SKM-1 (cell line): ENCODE measurements at regions not wholly inside any gene's neighbourhood (a gene's known extent, or its start where the extent isn't known, plus 50 kb on each side); places are given as distances from the start of the nearest gene placed in this dataset.
"Not testable (repeated sequence)": the region's sequence is repeated elsewhere in the genome, so short reads cannot be mapped to it uniquely, and the experiment has no call there.

Source experiments
- DNase-seq: peaks from one replicate; lab custom pipeline; 2025; ENCODE audit not compliant: unreplicated experiment; lab: John Stamatoyannopoulos, UW

DNA sequence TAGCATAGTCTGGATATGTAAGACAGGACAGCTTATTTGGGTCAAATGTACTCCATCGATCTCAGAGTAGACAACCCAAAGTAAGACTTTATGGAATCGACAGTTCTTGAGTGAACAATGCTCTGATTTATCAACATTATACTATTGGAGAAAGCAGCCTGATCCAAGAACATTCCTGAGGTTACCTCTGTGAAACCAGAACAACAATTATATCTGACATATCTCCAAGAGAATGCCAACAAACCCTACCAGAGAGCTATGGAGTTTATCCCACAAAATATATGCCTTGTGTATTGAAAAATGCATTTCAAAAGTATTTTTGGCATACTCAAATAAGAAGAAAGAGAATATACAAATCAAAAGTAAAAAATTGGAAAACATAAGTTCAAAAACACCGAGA lies 1985.9 kb downstream of the EFNA5 start:
- DNase-seq = no peak

DNA sequence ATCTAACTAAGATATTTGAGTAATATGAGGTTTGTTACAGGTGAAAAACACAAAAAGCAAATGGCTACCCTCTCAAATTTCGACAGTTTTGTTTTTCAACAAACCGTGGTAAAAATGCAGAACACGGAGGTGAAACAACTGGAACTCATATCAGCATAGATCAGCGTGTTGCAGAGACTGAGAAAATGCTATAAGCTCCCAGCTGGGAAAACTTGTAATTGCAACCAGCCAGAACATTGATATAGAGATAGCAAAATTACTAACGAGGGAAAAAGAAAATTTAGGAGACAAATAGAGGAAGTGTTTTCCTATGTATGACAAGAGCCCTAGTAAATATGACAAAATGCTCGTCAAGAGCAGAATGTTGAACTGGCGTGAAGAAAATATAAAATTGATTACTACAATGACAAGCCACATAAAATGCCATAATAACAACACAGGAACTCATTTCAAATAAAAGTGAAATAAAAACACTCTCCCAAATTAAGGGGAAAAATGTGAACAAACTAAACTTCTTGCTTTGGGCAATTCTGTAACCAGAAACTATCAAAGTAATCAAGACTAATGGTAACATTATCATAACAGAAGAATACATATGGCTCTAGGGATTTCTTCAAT lies 1989.8 kb downstream of the EFNA5 start:
- no peak for DNase-seq

DNA sequence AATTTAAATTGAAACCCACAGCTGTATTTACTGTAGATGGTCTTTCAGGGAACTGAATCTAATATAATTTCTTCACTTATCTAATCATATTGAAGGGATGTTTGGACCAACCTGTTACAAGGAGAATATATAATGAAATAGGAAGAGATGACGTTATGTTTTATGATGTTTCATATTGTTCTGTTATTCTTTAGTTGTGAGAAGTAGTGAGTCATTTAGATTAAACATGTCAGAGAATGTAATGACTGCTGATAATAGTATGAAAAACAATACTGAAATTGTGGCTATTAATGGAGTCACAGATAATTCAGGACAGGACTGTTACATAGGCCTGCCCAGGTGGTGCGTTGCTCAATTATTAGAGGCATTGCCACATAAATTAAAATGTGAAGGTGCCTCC lies 1993.4 kb downstream of the EFNA5 start:
- DNase-seq = no peak

DNA sequence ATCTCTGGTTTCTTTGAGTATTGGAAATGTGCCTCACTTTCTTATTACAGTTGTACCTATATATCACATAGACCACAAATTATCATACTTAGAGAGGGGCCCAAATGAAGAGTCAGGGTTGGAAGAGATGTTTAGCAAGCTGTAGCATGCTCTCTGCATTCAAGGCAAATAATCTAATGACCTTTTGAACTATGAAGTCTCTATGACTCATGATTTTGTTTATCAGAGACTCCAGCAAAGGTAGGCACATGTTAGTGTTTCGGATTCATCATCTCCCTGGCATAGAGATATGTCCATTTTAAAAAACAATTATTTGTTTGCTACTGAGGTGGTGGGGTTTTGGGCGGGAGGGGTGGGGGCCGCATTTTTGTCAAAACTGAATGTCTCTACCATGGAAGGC lies 2000.1 kb downstream of the EFNA5 start:
- DNase-seq = no peak

DNA sequence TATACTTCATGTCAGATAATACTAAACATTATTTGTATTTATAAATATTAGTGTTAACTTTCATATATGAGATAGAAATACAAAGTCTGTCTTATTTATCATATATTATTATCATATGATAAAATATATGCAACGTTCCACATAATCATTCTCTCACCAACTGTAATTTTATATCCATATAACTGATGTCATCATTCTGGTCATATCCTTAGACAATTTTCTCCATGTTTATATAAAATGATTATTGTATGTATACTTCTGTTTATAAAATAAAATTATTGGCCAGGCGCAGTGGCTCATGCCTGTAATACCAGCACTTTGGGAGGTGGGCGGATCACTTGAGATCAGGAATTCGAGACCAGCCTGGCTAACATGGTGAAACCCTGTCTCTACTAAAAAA lies 2007.1 kb downstream of the EFNA5 start:
- no peak for DNase-seq

DNA sequence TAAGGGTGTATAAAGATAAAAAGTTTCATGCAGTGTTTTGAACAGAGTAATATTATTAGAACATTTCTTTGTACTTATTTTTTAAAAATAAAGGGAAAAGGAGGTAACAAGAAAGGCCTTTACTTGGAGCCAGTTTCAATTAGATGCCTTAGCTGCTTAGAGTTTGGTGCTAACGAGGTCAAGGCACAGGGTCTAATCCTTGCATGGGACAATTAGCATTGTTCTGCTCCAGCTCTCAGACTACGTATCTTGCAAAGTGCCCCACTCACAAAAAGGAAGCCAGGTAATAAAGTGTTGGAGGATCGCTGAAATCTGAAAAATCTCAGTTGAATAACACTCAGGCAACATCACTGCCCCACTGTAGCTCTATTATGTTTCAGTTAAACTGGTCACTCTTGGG lies 2011.3 kb downstream of the EFNA5 start:
- DNase-seq = no peak

DNA sequence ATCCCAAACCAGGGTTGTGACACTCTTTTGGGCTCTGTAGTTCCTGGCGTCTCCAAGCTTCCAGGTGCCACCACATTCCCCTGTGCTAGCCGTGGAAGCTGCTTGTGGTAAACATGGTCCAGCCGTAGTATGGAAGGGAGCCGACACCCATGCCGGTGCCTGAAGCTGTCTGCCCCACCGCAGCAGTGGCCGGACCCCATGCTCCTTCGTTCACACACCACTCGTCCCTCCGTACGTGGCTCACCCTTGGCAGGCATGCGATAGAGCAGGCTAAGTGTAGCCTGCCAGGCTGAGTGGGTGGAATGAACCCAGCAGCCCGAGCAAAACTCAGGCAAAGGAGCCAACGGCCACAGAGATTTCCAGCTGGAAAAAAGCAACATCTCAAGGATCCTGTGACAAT lies 2030.4 kb downstream of the EFNA5 start:
- DNase-seq = no peak

DNA sequence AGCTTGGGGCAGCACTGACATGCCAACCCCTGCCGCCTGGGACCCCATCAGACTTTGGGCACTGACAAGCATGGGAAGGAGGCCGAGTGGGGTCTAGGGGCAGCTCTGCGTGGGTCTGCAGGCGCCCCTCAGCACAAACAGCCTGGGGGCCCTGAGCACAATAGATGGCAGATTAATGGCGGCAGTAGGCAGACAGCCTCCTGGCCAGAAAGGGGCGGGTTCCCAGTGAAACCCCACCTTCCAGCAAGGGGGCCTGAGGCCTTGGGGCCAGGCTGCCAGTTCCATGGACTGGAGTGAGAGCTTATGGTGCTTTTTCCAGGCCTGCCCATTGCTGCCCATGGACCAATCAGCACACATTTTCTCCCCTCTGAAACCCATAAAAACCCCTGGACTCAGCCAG lies 2031.2 kb downstream of the EFNA5 start:
- no peak for DNase-seq

DNA sequence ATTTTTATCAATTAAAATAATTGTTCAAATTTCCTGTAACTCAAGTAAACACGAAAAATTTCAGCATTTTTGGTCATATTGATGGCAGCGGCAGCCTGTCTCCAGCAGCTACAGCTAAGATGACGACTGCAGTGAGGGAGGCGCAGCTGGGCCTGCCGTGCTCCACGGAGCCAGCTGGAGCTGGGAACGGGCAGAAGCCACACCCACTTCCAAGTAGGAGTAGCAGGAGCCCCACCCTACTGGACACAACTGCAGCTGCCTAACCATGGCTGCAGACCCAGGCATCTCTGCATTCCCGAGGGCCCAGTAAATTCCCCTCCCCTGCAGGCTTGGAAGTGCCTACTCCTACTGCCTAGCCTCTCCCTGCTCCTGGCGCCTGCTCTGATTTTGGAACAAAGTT lies 2031.7 kb downstream of the EFNA5 start:
- no peak for DNase-seq

DNA sequence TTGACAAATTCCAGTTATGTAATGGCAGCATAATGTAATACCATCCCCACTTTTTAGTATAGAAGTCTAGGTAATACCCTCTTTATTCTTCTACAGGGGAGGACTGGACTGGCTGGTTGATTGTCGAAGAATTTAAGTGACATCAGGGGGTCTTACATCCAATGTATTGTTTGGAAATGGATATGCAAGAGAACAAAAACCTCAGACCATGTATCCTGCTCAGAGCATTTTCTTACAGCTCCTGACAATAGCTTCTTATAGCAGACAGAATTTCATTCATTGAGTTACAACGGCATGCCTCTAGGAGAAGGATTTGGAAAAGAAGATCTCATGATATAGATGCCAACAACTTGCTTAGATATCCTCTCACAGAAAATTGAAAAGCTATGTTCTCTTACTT lies 2032.3 kb downstream of the EFNA5 start:
- no peak for DNase-seq

DNA sequence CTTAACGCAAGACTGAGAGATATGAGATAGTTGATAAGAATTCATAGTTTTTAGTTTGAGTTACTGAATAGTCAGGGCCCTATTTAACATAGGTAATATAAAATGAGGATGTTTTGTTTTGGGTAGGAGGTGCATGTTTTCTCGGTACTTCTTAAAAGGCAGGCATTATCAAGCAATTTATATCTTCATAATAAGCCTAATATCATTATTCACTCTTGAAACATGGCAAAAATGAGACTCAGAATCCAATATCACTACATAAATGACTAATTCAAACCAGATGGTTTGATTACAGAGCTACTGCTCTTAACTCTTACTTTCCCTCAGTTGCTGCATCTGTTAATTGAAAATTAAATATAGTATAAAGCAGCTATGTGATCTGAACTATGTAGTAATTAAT lies 2038.7 kb downstream of the EFNA5 start:
- no peak for DNase-seq

DNA sequence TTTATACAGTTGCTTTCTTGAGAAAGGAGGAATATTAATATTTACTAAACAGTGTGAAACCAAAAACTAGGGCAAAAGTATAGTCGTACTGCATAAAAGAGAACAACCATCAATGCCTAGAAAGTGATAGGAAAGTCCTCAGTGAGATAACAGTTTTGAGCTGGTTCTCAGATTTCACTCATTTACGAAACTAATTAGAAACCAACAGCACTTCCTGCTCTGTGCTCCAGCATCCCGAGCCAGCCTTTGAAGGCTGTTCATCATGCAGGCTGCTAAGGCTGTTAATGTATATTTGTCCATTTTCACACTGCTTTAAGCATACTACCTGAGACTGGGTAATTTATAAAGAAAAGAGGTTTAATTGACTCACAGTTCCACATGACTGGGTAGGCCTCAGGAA lies 2039.9 kb downstream of the EFNA5 start:
- DNase-seq = no peak

DNA sequence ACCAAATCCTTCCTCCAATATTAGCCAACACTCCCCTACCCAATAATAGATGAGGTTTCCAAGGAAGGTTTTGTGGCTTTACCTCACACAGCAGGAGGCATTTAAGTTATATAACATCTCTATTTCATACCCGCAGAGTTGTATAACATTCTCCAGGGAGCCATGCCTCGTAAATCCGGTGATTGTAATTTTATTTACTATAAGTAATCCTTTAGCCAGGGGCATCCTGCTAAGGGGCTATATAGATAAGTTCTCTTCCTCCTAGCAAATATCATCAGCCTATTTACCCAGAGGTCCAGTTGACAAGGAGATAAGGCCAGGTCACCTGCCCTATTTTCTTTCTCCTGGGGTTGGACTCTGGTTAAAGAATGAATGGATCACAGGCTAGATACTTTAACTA lies 2051.0 kb downstream of the EFNA5 start:
- DNase-seq = no peak

DNA sequence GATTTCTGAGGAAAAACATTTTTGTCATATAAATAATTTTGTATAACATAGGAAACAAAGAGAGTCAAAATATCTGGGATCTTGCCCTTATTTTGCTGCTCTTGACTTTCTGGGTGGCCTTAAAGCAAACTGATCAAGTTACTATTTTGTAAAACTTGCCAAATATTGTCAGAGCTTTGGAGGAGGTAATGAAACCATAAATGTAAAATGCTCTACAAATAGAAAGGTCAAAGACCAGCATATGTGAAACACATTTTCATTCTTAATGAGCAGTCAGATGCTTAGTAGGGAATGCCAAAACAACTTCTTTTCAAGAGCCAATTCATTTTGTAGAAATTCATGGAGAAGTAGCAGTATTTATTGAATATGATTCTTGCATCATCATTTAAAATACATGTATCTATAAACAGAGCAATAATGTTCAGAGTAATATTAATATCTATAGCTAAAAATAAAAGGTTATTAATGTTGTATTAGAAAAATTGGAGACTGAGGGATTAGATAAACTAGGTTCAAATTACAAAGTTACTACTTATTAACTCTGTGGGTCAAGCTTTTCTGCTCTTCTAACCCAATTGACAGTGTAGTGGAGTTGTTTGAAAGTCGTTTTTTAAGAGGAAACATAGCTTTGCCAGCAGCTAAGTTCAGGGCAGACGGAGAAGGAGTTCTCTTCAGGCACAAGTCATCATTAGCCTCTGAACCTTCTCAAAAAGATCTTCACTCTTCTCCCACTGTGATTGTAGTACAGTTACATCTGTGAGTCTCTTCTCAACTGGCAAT lies 2053.1 kb downstream of the EFNA5 start:
- DNase-seq = no peak

DNA sequence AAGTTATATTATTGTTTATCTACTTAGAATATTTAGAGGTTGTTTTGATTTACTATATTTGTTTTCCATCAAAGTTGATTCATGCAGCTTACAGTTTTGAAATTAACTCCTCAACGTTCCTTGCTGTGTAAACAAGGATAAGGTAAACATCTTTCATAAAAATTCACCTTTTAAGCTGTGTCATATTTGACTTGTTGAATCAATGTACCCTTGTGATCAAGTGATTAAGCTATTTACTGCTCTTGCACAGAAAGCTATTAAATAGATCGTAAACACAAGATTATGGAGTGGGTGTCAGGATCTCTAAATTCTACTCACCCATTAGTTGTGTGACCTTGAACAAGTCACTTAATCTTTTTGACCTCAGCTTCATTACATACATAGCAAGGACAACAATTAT lies 2054.0 kb upstream of the NUDT12 start:
- DNase-seq = no peak

DNA sequence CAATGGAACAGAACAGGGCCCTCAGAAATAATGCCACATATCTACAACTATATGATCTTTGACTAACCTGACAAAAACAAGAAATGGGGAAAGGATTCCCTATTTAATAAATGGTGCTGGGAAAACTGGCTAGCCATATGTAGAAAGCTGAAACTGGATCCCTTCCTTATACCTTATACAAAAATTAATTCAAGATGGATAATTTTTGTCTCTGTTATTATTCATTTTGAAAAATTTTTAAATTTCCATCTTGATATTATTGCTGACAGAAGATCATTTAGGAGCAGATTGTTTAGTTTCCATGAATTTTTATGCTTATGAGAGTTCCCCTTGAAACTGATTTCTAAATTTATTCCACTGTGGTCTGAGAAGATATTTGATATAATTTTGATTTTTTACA lies 2039.8 kb upstream of the NUDT12 start:
- not testable (repeated sequence) for DNase-seq

DNA sequence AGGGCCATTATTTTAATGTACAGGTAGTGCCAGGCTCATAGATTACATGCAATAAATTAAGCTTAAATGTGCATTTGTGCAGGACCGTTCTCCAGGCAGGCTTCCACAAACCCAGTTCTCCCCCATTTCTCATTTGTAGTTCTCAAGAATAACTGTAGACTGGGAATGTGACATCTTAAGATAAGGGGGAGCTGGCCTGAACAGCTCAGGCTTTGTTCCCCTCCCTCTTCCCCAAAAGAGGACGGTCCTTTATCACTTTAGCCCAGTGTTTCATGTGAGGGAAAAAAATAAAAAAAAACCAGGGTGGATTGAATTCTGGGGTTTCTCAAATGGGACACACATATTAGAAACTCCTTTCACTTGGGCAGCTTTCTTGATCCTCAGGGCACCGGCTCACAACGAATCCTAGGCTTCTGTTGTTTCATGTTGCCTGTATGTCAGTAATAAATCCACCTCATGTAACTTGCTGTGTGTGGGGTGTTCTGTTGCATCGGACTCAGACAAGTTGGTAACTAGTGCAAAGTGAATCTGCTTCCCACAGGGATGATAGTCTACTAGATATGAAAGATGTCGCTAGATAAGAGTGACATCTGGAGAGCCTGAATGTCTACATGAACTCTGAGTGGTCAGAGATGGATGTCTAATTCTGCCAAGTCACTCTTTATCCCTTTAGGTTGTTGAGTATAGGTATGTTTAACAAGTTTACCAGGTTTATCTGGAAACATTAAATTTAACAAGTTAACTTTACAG lies 2030.6 kb upstream of the NUDT12 start:
- no peak for DNase-seq

DNA sequence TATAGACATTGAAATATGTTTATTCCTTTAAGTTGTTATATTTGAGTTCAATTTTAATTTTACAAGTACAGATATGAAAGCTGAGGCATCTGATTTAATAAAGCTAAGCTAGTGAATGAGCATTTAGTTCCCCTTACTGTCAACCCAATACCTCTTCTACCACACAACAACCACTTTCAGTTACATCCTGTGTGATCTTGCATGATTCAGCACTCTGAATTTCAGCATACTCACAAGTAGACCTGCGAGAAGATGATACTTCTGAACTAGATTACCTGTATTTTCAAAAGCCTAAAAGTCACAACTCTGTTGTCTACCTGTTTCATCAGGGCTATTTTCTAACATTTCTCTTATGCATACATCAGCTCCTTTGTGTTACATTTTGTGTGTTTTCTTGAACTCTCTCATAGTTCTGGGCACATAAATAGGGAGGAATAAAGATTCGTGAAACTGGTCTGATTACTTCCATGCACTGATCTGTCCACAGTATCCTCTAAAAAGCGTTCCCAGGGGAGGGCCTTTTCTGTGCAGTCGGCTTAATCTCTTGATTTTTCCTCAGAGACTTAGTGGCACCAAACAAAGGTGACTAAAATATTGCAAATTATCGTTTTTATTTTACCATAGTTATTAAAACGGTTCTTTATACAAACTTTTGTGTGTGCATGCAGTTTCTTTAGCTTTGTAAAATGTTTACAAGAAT lies 2025.5 kb upstream of the NUDT12 start:
- no peak for DNase-seq

DNA sequence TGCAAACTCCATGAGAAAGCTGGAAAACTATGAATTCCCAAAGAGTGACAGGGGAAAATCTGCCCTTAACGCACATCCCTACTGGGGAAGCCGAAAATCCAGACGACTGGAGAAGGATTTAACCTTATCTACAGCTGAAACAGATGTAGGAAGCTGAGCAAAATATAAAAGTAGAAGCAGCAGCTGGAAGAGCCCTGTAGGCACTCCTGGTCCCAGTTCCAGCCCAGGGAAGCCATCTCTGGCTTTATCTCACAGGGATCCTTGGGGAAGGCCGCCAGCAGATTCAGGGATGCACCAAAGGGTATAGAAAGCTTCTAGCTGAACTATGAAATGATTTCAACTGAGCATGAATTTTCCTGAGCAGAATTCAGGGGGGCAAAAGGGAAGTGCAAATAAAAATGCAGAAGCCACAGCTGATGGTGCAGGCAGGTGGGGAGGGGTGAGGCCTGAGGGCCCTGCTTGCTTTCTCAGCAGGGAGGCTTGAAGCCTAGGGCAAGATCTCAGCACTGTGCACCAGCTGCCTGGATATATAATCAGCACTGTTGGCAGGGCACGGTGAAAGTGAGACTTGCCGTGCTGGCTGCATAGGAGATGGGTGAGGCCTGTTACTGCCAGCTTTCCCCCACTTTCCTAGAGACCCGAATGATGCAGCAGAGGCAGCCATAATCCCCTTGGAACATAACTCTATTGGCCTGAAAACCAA lies 2019.5 kb upstream of the NUDT12 start:
- no peak for DNase-seq

DNA sequence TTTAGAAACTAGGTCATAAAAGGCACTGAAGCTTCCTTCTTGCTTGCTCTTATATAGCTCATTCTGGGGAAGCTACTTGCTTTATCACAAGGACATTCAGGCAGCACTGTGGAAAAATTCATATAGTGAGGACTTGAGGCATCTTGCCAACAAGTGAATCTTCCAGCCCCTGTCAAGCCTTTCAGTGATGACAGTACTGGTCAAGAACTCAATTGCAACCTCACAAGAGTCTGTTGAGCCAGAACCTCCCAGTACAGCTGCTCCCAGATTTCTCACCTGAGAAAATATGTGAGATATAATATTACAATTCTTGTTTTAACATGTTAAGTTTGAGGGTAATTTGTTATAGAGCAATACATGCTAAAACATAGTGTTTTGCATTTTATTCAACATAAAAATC lies 2011.0 kb upstream of the NUDT12 start:
- no peak for DNase-seq

DNA sequence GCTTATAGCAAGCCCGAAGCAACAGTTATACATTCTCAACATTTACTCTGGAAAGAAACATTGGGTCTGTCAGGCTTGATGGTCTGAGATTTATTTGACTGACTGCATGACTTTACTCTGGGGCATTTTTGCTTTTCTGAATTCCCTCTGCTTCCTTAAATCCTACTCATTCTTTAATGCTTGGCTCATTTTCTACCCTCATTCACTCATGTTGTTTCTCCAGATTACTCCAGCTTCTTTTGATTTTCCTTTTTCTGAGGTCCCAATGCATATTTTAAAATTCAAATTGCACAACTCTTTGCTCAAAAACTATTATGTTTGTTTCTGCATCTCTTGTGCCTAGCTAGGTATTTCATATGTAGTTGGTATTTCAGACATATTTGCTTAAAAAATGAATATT lies 2002.9 kb upstream of the NUDT12 start:
- DNase-seq = no peak
